ENCODE measurements at regions not wholly inside any gene's neighbourhood (a gene's known extent, or its start where the extent isn't known, plus 50 kb on each side); places are given as distances from the start of the nearest gene placed in this dataset.
"Not testable (repeated sequence)": the region's sequence is repeated elsewhere in the genome, so short reads cannot be mapped to it uniquely, and the experiment has no call there.

DNA sequence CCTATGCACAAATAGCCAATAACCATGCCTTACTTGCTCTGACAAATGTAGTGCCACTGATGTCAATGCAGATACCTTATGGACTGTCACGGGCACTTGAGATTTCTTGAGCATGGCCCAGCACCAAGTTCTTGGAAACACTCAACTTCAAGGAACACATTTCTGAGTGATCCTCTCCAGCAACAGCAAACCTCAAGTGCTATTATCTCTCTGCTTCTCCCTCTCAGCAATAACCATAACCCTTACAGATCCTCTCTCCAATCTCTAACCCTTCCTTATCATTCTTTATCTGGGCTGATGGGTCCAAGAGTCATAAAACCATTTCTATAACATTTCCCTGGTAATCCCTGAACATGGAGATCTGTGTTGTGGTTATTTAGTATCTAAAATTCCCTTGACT is 266.9 kb upstream of the STXBP5 start:
- no peaks in the 10 kb centered on the region for H3K4me1 ChIP-seq (ENCODE audit: control insufficient read depth in 1 of 2, insufficient read depth in 2 of 2, low read length in 2 of 2)
- no peak overlapping the region for H3K4me3 ChIP-seq (ENCODE audit: low read depth in 1 of 2, low read length in 2 of 2)
- no peaks in the 10 kb centered on the region for H3K27me3 ChIP-seq (ENCODE audit: control insufficient read depth in 1 of 2, insufficient read depth in 2 of 2, low read length in 2 of 2)
- H3K36me3 ChIP-seq (ENCODE audit: control insufficient read depth in 1 of 2, insufficient read depth in 2 of 2, low read length in 2 of 2) = no peaks in the 10 kb centered on the region
- H3K9ac ChIP-seq (ENCODE audit: low read depth in 1 of 2, low read length in 2 of 2) = no peak overlapping the region
- H3K9me3 ChIP-seq (ENCODE audit: control insufficient read depth in 1 of 2, low read length in 2 of 2) = no peaks in the 10 kb centered on the region
- no peak overlapping the region for H3K27ac ChIP-seq (ENCODE audit: low read depth, low read length)

DNA sequence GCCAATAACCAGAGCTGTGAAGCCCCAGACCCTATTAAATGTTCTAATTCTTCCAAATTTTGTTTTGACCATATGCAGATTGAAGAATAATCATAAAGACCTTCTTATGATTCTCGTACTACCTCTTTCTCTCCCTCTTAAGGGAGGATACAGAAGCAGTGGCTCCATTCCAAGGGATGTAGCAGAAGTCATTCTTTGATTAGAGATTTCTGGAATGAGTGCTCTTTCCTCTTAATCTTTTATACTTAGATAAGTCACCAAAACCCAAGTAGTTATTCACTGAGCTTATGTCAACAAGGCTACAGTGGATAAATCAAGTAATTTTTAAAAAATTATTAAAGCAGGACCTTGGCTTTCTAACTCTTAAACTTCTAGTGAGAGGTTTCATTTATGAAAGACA is 266.0 kb upstream of the STXBP5 start:
- H3K27ac ChIP-seq (ENCODE audit: low read depth, low read length) = no peak overlapping the region
- H3K4me3 ChIP-seq (ENCODE audit: low read depth in 1 of 2, low read length in 2 of 2) = no peak overlapping the region
- no peaks in the 10 kb centered on the region for H3K4me1 ChIP-seq (ENCODE audit: control insufficient read depth in 1 of 2, insufficient read depth in 2 of 2, low read length in 2 of 2)
- H3K27me3 ChIP-seq (ENCODE audit: control insufficient read depth in 1 of 2, insufficient read depth in 2 of 2, low read length in 2 of 2) = no peaks in the 10 kb centered on the region
- H3K9me3 ChIP-seq (ENCODE audit: control insufficient read depth in 1 of 2, low read length in 2 of 2) = no peaks in the 10 kb centered on the region
- H3K36me3 ChIP-seq (ENCODE audit: control insufficient read depth in 1 of 2, insufficient read depth in 2 of 2, low read length in 2 of 2) = no peaks in the 10 kb centered on the region
- H3K9ac ChIP-seq (ENCODE audit: low read depth in 1 of 2, low read length in 2 of 2) = no peak overlapping the region

DNA sequence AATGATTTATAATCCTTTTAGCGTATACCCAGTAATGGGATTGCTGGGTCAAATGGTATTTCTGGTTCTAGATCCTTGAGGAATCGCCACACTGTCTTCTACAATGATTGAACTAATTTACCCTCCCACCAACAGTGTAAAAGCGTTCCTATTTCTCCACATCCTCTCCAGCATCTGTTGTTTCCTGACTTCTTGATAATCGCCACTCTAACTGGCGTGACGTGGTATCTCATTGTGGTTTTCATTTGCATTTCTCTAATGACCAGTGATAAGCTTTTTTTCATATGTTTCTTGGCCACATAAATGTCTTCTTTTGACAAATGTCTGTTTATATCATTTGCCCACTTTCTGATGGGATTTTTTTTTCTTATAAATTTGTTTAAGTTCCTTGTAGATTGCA is 264.8 kb upstream of the STXBP5 start:
- H3K36me3 ChIP-seq (ENCODE audit: control insufficient read depth in 1 of 2, insufficient read depth in 2 of 2, low read length in 2 of 2); H3K27ac ChIP-seq (ENCODE audit: low read depth, low read length); H3K9ac ChIP-seq (ENCODE audit: low read depth in 1 of 2, low read length in 2 of 2); H3K4me3 ChIP-seq (ENCODE audit: low read depth in 1 of 2, low read length in 2 of 2); H3K4me1 ChIP-seq (ENCODE audit: control insufficient read depth in 1 of 2, insufficient read depth in 2 of 2, low read length in 2 of 2); H3K9me3 ChIP-seq (ENCODE audit: control insufficient read depth in 1 of 2, low read length in 2 of 2); H3K27me3 ChIP-seq (ENCODE audit: control insufficient read depth in 1 of 2, insufficient read depth in 2 of 2, low read length in 2 of 2): not testable (repeated sequence)

DNA sequence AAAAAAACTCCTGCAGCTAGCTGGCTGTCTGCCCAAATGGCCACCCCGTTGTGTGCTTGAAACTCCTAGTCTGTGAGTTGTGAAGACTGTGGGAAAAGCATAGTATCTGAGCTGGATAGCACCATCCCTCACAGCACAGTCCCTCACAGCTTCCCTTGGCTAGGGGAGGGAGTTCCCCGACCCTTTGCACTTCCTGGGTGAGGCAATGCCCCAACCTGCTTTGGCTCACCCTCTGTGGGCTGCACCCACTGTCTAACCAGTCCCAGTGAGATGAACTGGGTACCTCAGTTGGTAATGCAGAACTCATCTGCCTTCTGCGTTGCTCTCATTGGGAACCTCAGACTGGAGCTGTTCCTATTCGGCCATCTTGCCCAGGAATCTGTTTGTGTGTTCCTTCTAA is 260.6 kb upstream of the STXBP5 start:
- no peak overlapping the region for H3K9ac ChIP-seq (ENCODE audit: low read depth in 1 of 2, low read length in 2 of 2)
- no peaks in the 10 kb centered on the region for H3K9me3 ChIP-seq (ENCODE audit: control insufficient read depth in 1 of 2, low read length in 2 of 2)
- H3K4me3 ChIP-seq (ENCODE audit: low read depth in 1 of 2, low read length in 2 of 2) = no peak overlapping the region
- H3K27me3 ChIP-seq (ENCODE audit: control insufficient read depth in 1 of 2, insufficient read depth in 2 of 2, low read length in 2 of 2) = no peaks in the 10 kb centered on the region
- no peaks in the 10 kb centered on the region for H3K36me3 ChIP-seq (ENCODE audit: control insufficient read depth in 1 of 2, insufficient read depth in 2 of 2, low read length in 2 of 2)
- H3K27ac ChIP-seq (ENCODE audit: low read depth, low read length) = no peak overlapping the region
- no peaks in the 10 kb centered on the region for H3K4me1 ChIP-seq (ENCODE audit: control insufficient read depth in 1 of 2, insufficient read depth in 2 of 2, low read length in 2 of 2)

DNA sequence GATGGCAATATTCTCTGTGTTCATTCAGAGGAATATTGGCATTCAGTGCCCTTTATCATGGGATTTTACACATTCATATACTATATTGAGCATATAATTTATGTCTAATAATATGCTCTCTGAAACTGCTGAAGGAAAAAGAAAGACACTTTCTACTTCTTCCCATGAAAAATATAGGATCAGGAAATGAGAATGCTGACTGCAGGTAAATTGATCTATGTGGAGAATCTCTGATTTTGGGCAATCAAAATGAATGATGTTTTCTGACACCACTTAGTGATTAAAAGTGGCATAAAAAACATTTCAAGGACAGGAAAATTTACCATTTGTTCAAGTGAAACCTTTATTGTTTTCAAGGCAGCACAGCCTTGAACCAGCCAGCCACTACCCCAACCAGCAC is 260.1 kb upstream of the STXBP5 start:
- Histone ChIP-seq H3K27me3 (ENCODE audit: control insufficient read depth in 1 of 2, insufficient read depth in 2 of 2, low read length in 2 of 2) (no peaks in the 10 kb centered on the region), H3K4me1 (ENCODE audit: control insufficient read depth in 1 of 2, insufficient read depth in 2 of 2, low read length in 2 of 2) (no peaks in the 10 kb centered on the region), H3K27ac (ENCODE audit: low read depth, low read length) (no peak overlapping the region), H3K4me3 (ENCODE audit: low read depth in 1 of 2, low read length in 2 of 2) (no peak overlapping the region), H3K36me3 (ENCODE audit: control insufficient read depth in 1 of 2, insufficient read depth in 2 of 2, low read length in 2 of 2) (no peaks in the 10 kb centered on the region), H3K9me3 (ENCODE audit: control insufficient read depth in 1 of 2, low read length in 2 of 2) (no peaks in the 10 kb centered on the region), H3K9ac (ENCODE audit: low read depth in 1 of 2, low read length in 2 of 2) (no peak overlapping the region)

DNA sequence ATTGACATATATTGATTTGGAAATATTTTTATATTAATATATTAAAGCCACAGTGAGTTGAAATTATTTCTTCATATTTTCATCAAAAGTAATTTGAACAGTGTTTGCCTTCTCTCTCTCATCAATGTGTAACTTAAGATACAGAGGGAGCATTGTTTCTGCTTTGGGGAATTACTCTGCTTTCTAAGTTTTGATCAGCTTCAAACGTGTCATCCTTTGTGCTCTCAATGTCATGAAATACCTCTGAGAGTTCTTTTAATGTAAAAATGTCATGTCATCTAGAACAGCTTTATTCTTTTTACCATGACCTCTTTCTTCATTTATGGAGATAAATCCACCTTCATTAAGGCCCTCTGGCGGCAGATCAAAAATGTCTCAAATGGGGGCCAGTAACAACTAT is 259.4 kb upstream of the STXBP5 start:
- H3K4me1 ChIP-seq (ENCODE audit: control insufficient read depth in 1 of 2, insufficient read depth in 2 of 2, low read length in 2 of 2) = no peaks in the 10 kb centered on the region
- no peaks in the 10 kb centered on the region for H3K36me3 ChIP-seq (ENCODE audit: control insufficient read depth in 1 of 2, insufficient read depth in 2 of 2, low read length in 2 of 2)
- H3K4me3 ChIP-seq (ENCODE audit: low read depth in 1 of 2, low read length in 2 of 2) = no peak overlapping the region
- no peaks in the 10 kb centered on the region for H3K27me3 ChIP-seq (ENCODE audit: control insufficient read depth in 1 of 2, insufficient read depth in 2 of 2, low read length in 2 of 2)
- no peak overlapping the region for H3K27ac ChIP-seq (ENCODE audit: low read depth, low read length)
- H3K9ac ChIP-seq (ENCODE audit: low read depth in 1 of 2, low read length in 2 of 2) = no peak overlapping the region
- no peaks in the 10 kb centered on the region for H3K9me3 ChIP-seq (ENCODE audit: control insufficient read depth in 1 of 2, low read length in 2 of 2)

DNA sequence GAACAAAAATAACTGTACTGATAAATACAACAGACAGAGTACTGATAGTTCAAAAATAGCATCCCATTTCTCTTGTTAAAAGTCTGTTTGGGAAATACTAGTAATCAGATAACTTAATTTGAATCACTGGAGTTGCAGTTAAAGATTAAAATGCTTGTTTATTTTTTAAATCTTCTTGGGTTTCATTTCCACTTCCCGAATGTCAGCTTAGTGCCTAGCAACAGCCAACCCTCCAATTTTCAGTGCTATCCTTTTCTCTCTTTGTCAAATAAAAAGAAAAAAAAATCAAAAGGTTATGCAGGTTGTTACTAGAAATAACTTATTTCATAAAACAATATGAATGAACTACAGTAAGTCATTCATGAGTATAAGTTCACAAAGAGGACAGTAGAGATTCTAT is 257.7 kb upstream of the STXBP5 start:
- H3K36me3 ChIP-seq (ENCODE audit: control insufficient read depth in 1 of 2, insufficient read depth in 2 of 2, low read length in 2 of 2) = no peaks in the 10 kb centered on the region
- no peaks in the 10 kb centered on the region for H3K27me3 ChIP-seq (ENCODE audit: control insufficient read depth in 1 of 2, insufficient read depth in 2 of 2, low read length in 2 of 2)
- H3K27ac ChIP-seq (ENCODE audit: low read depth, low read length) = no peak overlapping the region
- H3K9me3 ChIP-seq (ENCODE audit: control insufficient read depth in 1 of 2, low read length in 2 of 2) = no peaks in the 10 kb centered on the region
- no peak overlapping the region for H3K4me3 ChIP-seq (ENCODE audit: low read depth in 1 of 2, low read length in 2 of 2)
- peaks cover 6 to 8% of the 10 kb centered on the region in 2 donors for H3K4me1 ChIP-seq (ENCODE audit: control insufficient read depth in 1 of 2, insufficient read depth in 2 of 2, low read length in 2 of 2)
- no peak overlapping the region for H3K9ac ChIP-seq (ENCODE audit: low read depth in 1 of 2, low read length in 2 of 2)

DNA sequence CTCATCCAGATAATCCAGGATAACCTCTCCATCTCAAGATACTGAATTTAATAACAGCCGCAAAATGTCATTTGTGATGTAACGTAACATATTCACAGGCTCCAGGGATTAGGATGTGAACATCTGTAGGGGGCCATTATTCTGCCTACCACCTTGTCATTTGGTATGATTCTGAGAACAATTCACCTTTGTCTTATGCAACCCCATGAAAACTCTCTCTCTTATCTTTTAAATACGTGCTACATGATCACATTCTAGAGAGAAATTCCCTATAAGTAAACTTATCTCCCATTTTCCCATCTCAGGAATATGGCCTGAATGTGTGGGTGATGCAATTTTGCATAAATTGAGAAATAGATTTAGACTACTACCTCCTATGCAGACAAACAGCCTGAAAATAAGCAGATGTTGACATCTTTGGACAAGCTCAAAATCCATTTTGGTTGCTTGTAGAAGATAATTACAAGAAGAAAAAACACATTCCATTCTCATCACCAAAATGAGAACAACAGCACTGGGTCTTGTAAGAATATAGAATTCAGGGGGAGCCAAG is 255.4 kb upstream of the STXBP5 start:
- Histone ChIP-seq H3K27me3 (ENCODE audit: control insufficient read depth in 1 of 2, insufficient read depth in 2 of 2, low read length in 2 of 2) (no peaks in the 10 kb centered on the region), H3K9ac (ENCODE audit: low read depth in 1 of 2, low read length in 2 of 2) (no peak overlapping the region), H3K27ac (ENCODE audit: low read depth, low read length) (no peak overlapping the region), H3K36me3 (ENCODE audit: control insufficient read depth in 1 of 2, insufficient read depth in 2 of 2, low read length in 2 of 2) (no peaks in the 10 kb centered on the region), H3K4me3 (ENCODE audit: low read depth in 1 of 2, low read length in 2 of 2) (no peak overlapping the region), H3K4me1 (ENCODE audit: control insufficient read depth in 1 of 2, insufficient read depth in 2 of 2, low read length in 2 of 2) (peaks cover 6 to 8% of the 10 kb centered on the region in 2 donors), H3K9me3 (ENCODE audit: control insufficient read depth in 1 of 2, low read length in 2 of 2) (no peaks in the 10 kb centered on the region)

DNA sequence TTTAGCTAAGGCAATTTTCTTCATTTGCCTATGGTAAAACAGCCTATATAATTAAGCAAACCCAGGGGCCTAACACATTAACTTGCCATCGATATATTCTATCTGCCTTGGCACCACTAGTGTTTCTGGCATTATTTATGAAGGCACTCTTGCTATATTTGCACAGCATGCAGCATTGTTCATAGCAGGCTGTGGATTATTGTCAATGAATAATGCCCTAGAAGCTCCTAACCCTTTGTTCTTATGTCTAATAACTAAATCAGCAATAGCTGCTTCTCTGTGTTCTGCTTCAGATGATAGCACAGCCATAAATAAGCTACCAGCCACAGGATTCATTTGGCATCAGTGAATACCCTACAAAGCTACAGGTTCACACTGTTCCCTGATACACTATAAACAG is 254.8 kb upstream of the STXBP5 start:
- Histone ChIP-seq H3K27ac (ENCODE audit: low read depth, low read length) (no peak overlapping the region), H3K27me3 (ENCODE audit: control insufficient read depth in 1 of 2, insufficient read depth in 2 of 2, low read length in 2 of 2) (no peaks in the 10 kb centered on the region), H3K36me3 (ENCODE audit: control insufficient read depth in 1 of 2, insufficient read depth in 2 of 2, low read length in 2 of 2) (no peaks in the 10 kb centered on the region), H3K4me1 (ENCODE audit: control insufficient read depth in 1 of 2, insufficient read depth in 2 of 2, low read length in 2 of 2) (peaks cover 6 to 8% of the 10 kb centered on the region in 2 donors), H3K9ac (ENCODE audit: low read depth in 1 of 2, low read length in 2 of 2) (no peak overlapping the region), H3K4me3 (ENCODE audit: low read depth in 1 of 2, low read length in 2 of 2) (no peak overlapping the region), H3K9me3 (ENCODE audit: control insufficient read depth in 1 of 2, low read length in 2 of 2) (no peaks in the 10 kb centered on the region)

DNA sequence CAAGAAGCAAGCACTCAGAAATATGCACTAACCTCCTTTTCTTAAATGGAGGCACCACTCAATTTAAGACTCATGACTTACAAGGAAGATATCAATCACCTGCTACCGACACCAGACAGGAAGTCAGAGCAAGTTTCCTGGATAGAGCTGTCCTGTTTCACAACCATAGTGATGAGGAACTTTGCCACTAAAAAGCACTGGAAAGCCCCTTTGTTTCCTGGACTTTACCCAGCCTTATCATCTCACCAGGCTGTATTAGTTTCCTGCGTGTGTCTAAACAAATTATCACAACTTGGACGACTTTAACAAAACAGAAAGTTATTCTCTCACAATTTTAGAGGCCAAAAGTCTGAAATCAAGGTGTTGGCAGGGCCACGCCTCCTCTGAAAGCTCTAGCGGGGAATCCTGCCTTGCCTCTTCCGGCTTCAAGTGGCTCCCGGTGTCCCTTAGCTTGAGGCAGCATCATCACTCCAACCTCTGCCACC is 253.8 kb upstream of the STXBP5 start:
- H3K4me1 ChIP-seq (ENCODE audit: control insufficient read depth in 1 of 2, insufficient read depth in 2 of 2, low read length in 2 of 2) = peaks cover 6 to 8% of the 10 kb centered on the region in 2 donors
- H3K9me3 ChIP-seq (ENCODE audit: control insufficient read depth in 1 of 2, low read length in 2 of 2) = no peaks in the 10 kb centered on the region
- no peaks in the 10 kb centered on the region for H3K36me3 ChIP-seq (ENCODE audit: control insufficient read depth in 1 of 2, insufficient read depth in 2 of 2, low read length in 2 of 2)
- no peak overlapping the region for H3K4me3 ChIP-seq (ENCODE audit: low read depth in 1 of 2, low read length in 2 of 2)
- H3K27ac ChIP-seq (ENCODE audit: low read depth, low read length) = no peak overlapping the region
- no peaks in the 10 kb centered on the region for H3K27me3 ChIP-seq (ENCODE audit: control insufficient read depth in 1 of 2, insufficient read depth in 2 of 2, low read length in 2 of 2)
- no peak overlapping the region for H3K9ac ChIP-seq (ENCODE audit: low read depth in 1 of 2, low read length in 2 of 2)

DNA sequence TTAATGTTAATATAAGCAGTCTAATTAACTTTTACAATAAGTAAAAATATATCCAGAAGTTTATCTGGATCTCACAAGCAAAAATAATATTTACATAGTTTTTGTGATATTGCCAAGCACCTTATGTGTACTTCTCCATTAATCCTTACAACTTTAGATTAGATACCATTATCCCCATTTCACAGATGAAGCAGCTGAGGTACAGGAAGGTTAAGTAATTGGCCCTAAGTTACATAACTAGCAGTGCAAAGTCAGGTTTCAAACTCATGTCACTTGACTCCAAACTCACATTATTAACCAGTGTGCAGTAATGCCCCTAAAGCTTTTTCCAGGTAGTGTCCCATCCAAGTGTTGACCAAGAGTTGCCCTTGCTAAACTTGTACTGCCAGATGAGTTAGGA is 248.6 kb upstream of the STXBP5 start:
- Histone ChIP-seq H3K9ac (ENCODE audit: low read depth in 1 of 2, low read length in 2 of 2) (no peak overlapping the region), H3K27ac (ENCODE audit: low read depth, low read length) (no peak overlapping the region), H3K36me3 (ENCODE audit: control insufficient read depth in 1 of 2, insufficient read depth in 2 of 2, low read length in 2 of 2) (no peaks in the 10 kb centered on the region), H3K9me3 (ENCODE audit: control insufficient read depth in 1 of 2, low read length in 2 of 2) (no peaks in the 10 kb centered on the region), H3K4me3 (ENCODE audit: low read depth in 1 of 2, low read length in 2 of 2) (no peak overlapping the region), H3K27me3 (ENCODE audit: control insufficient read depth in 1 of 2, insufficient read depth in 2 of 2, low read length in 2 of 2) (no peaks in the 10 kb centered on the region), H3K4me1 (ENCODE audit: control insufficient read depth in 1 of 2, insufficient read depth in 2 of 2, low read length in 2 of 2) (peaks cover 3 to 4% of the 10 kb centered on the region in 2 donors)
